C4-2B (cell line): ENCODE measurements at regions not wholly inside any gene's neighbourhood (a gene's known extent, or its start where the extent isn't known, plus 50 kb on each side); places are given as distances from the start of the nearest gene placed in this dataset.

Experiments used
- H3K27ac ChIP-seq: fragments of 450-650 bp; 2 replicates; pipeline ENCODE4 v1.5.1; 2017
- CTCF ChIP-seq: fragments of 450-650 bp; conservative IDR thresholded peaks from 2 replicates; pipeline ENCODE4 v1.5.1; 2017; ENCODE audit warnings: mild to moderate bottlenecking
- ZFX ChIP-seq: fragments of 450-650 bp; IDR thresholded peaks from 2 replicates; pipeline ENCODE4 v1.6.1; 2017

DNA sequence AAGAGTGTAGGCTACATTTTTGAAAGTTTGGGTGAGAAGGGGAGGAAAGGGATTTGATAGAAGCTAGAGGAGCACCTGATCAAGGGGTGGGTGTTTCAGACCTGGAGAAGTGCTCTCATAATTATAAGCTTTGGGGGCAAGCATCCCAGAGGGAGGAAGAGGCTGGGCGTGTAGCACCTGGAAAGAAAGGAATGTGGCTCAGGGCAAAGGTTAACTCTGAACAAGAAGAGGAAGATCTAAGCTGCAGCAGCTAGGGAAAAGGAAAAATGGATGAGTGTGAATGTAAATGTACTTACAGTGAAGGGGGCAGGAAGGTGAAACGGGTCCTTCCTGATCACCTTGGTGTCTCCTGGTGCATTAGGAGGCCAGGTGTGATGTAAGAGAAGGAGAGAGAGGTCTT, 49.8 kb upstream of the ANKRD55 start:
- no peak overlapping the region for H3K27ac ChIP-seq
- TF ChIP-seq CTCF: no peak
- TF ChIP-seq ZFX: no peak
